Vagina (tissue), 2 donors: ENCODE measurements at regions not wholly inside any gene's neighbourhood (a gene's known extent, or its start where the extent isn't known, plus 50 kb on each side); places are given as distances from the start of the nearest gene placed in this dataset.

Source experiments
- POLR2A ChIP-seq, 2 donors: fragments of 450-650 bp; IDR thresholded peaks; one replicate each; pipeline ENCODE4 v1.6.1; 2017; ENCODE audit warnings: antibody characterized with exemption in 2 of 2, mild to moderate bottlenecking in 2 of 2, moderate library complexity in 2 of 2
- POLR2AphosphoS5 ChIP-seq, 2 donors: sonication (generic); formaldehyde crosslinking; IDR thresholded peaks; one replicate each; pipeline ENCODE4 v1.9.0; 2017; ENCODE audit warnings: antibody characterized with exemption in 2 of 2, mild to moderate bottlenecking in 2 of 2, low read depth in 1 of 2; ENCODE audit not compliant: insufficient read depth in 1 of 2
- TF ChIP-seq, protein P1 (sequence below), 3 experiments: fragments of 450-650 bp in 2 of 3; fragments of 200-600 bp in 1 of 3; sonication (generic) in 1 of 3; IDR thresholded peaks; one replicate each; pipeline ENCODE4 v1.5.1; 2017 to 2019; ENCODE audit warnings: antibody characterized with exemption in 3 of 3, mild to moderate bottlenecking in 2 of 3, moderate library complexity in 2 of 3

DNA sequence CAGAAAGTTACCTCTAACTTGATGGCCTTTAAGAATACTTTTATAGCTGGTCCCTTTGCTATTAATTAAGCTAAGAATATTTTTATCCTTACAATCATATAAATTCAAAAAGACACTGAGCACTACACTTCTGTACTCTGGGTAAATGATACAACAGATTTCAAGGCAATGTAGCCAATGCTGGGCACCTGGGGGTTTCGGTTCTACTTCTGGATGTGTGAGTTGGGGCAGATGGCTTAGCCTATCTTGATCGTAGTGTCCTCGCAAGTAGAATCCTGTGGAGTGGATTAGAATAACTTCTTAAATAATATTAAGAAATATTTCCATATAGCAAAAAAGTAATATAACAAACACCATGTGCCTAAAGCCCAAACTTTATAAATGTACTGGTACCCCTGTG, 96.9 kb upstream of the NT5E start:
- TF ChIP-seq, protein P1, sequence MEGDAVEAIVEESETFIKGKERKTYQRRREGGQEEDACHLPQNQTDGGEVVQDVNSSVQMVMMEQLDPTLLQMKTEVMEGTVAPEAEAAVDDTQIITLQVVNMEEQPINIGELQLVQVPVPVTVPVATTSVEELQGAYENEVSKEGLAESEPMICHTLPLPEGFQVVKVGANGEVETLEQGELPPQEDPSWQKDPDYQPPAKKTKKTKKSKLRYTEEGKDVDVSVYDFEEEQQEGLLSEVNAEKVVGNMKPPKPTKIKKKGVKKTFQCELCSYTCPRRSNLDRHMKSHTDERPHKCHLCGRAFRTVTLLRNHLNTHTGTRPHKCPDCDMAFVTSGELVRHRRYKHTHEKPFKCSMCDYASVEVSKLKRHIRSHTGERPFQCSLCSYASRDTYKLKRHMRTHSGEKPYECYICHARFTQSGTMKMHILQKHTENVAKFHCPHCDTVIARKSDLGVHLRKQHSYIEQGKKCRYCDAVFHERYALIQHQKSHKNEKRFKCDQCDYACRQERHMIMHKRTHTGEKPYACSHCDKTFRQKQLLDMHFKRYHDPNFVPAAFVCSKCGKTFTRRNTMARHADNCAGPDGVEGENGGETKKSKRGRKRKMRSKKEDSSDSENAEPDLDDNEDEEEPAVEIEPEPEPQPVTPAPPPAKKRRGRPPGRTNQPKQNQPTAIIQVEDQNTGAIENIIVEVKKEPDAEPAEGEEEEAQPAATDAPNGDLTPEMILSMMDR (IDR thresholded peaks at IDR 0.05) = no peak
- TF ChIP-seq POLR2AphosphoS5 (IDR thresholded peaks at IDR 0.05; ENCODE audit: insufficient read depth in 1 of 2, low read depth in 1 of 2) = no peak
- no peak for TF ChIP-seq POLR2A (IDR thresholded peaks at IDR 0.05)
